ENCODE measurements at regions not wholly inside any gene's neighbourhood (a gene's known extent, or its start where the extent isn't known, plus 50 kb on each side); places are given as distances from the start of the nearest gene placed in this dataset.

GRCh38 chr9:14487547-14488185 is 173.7 kb upstream of the NFIB start:
- POLR2A ChIA-PET: no interaction called here
- DNase-seq (ENCODE audit: low read depth, low spot score) (no peak), ATAC-seq (no peak)
- Histone ChIP-seq H3K9me2 (ENCODE audit: insufficient read depth) (no peaks in the 10 kb centered on the region), H3K4me1 (ENCODE audit: control insufficient read depth in 1 of 2, insufficient read depth in 2 of 2, low read length in 2 of 2) (no peaks in the 10 kb centered on the region), H2AFZ (ENCODE audit: low read depth, low read length, poor library complexity, severe bottlenecking) (no peak overlapping the region), H3K27ac (ENCODE audit: low read depth, low read length) (no peak overlapping the region), H3K79me2 (ENCODE audit: insufficient read depth, low read length) (no peaks in the 10 kb centered on the region), H3K9me3 (ENCODE audit: control insufficient read depth in 1 of 2, insufficient read depth in 1 of 2, low read depth in 1 of 2, low read length in 2 of 2) (no peaks in the 10 kb centered on the region), H3K9ac (ENCODE audit: low read length) (no peak overlapping the region), H3K27me3 (ENCODE audit: insufficient read depth, low read length) (peaks cover 11% of the 10 kb centered on the region; the same call in 1 of the 2 replicates), H3K36me3 (ENCODE audit: control insufficient read depth in 1 of 2, insufficient read depth in 2 of 2, low read length in 2 of 2) (no peaks in the 10 kb centered on the region), H3K4me3 (replicated peaks in 1 of 2; ENCODE audit: low read depth in 1 of 2, low read length in 2 of 2) (no peak overlapping the region), H4K20me1 (ENCODE audit: insufficient read depth) (no peaks in the 10 kb centered on the region), H3K4me2 (ENCODE audit: low read length) (no peak overlapping the region)
- CTCF ChIA-PET: no interaction called here
- no TSS peak for BruUV-seq (replicated peaks)
- TF ChIP-seq, protein P1, sequence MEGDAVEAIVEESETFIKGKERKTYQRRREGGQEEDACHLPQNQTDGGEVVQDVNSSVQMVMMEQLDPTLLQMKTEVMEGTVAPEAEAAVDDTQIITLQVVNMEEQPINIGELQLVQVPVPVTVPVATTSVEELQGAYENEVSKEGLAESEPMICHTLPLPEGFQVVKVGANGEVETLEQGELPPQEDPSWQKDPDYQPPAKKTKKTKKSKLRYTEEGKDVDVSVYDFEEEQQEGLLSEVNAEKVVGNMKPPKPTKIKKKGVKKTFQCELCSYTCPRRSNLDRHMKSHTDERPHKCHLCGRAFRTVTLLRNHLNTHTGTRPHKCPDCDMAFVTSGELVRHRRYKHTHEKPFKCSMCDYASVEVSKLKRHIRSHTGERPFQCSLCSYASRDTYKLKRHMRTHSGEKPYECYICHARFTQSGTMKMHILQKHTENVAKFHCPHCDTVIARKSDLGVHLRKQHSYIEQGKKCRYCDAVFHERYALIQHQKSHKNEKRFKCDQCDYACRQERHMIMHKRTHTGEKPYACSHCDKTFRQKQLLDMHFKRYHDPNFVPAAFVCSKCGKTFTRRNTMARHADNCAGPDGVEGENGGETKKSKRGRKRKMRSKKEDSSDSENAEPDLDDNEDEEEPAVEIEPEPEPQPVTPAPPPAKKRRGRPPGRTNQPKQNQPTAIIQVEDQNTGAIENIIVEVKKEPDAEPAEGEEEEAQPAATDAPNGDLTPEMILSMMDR (IDR thresholded peaks at IDR 0.05 in 2 of 3, conservative IDR thresholded peaks at IDR 0.05 in 1 of 3; ENCODE audit: borderline replicate concordance in 1 of 3, insufficient read depth in 1 of 3, low read depth in 2 of 3, low read length in 2 of 3): no peak
- TF ChIP-seq, protein P2, sequence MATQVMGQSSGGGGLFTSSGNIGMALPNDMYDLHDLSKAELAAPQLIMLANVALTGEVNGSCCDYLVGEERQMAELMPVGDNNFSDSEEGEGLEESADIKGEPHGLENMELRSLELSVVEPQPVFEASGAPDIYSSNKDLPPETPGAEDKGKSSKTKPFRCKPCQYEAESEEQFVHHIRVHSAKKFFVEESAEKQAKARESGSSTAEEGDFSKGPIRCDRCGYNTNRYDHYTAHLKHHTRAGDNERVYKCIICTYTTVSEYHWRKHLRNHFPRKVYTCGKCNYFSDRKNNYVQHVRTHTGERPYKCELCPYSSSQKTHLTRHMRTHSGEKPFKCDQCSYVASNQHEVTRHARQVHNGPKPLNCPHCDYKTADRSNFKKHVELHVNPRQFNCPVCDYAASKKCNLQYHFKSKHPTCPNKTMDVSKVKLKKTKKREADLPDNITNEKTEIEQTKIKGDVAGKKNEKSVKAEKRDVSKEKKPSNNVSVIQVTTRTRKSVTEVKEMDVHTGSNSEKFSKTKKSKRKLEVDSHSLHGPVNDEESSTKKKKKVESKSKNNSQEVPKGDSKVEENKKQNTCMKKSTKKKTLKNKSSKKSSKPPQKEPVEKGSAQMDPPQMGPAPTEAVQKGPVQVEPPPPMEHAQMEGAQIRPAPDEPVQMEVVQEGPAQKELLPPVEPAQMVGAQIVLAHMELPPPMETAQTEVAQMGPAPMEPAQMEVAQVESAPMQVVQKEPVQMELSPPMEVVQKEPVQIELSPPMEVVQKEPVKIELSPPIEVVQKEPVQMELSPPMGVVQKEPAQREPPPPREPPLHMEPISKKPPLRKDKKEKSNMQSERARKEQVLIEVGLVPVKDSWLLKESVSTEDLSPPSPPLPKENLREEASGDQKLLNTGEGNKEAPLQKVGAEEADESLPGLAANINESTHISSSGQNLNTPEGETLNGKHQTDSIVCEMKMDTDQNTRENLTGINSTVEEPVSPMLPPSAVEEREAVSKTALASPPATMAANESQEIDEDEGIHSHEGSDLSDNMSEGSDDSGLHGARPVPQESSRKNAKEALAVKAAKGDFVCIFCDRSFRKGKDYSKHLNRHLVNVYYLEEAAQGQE (IDR thresholded peaks at IDR 0.05; ENCODE audit: low read depth): no peak
- TF ChIP-seq CBX3 (IDR thresholded peaks at IDR 0.05; ENCODE audit: low read depth) (no peak), YY1 (IDR thresholded peaks at IDR 0.05; ENCODE audit: extremely low read depth, insufficient replicate concordance, low read depth, low read length) (no peak), CEBPB (IDR thresholded peaks at IDR 0.05; ENCODE audit: low read depth) (no peak), EGR1 (IDR thresholded peaks at IDR 0.05; ENCODE audit: low read depth) (no peak), ZFX (IDR thresholded peaks at IDR 0.05) (no peak), TCF7L2 (IDR thresholded peaks at IDR 0.05; ENCODE audit: borderline replicate concordance, extremely low read depth, insufficient read depth, insufficient read length) (no peak), SRF (IDR thresholded peaks at IDR 0.05; ENCODE audit: low read depth) (no peak), JUND (IDR thresholded peaks at IDR 0.05) (no peak), FOSL1 (IDR thresholded peaks at IDR 0.05; ENCODE audit: low read depth) (no peak), ZNF274 (IDR thresholded peaks at IDR 0.05; ENCODE audit: low read depth, low read length) (no peak), MAX (IDR thresholded peaks at IDR 0.05) (no peak), ELF1 (IDR thresholded peaks at IDR 0.05; ENCODE audit: borderline replicate concordance, low read depth) (no peak), POLR2A (IDR thresholded peaks at IDR 0.05; ENCODE audit: borderline replicate concordance, extremely low read depth, insufficient read depth, insufficient read length) (no peak), POLR2AphosphoS5 (IDR thresholded peaks at IDR 0.05; ENCODE audit: low read depth, low read length) (no peak)
- TF ChIP-seq, protein P3, sequence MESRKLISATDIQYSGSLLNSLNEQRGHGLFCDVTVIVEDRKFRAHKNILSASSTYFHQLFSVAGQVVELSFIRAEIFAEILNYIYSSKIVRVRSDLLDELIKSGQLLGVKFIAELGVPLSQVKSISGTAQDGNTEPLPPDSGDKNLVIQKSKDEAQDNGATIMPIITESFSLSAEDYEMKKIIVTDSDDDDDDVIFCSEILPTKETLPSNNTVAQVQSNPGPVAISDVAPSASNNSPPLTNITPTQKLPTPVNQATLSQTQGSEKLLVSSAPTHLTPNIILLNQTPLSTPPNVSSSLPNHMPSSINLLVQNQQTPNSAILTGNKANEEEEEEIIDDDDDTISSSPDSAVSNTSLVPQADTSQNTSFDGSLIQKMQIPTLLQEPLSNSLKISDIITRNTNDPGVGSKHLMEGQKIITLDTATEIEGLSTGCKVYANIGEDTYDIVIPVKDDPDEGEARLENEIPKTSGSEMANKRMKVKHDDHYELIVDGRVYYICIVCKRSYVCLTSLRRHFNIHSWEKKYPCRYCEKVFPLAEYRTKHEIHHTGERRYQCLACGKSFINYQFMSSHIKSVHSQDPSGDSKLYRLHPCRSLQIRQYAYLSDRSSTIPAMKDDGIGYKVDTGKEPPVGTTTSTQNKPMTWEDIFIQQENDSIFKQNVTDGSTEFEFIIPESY (IDR thresholded peaks at IDR 0.05; ENCODE audit: extremely low read depth, insufficient replicate concordance, low read length): no peak
- intact Hi-C loops (cut with micrococcal nuclease): no loop called here
- RAD21 ChIA-PET (ENCODE audit: low non-redundant PET in 1 of 2, low total read pairs in 2 of 2, uncharacterized antibody in 2 of 2, unreplicated experiment in 2 of 2): no interaction called here

All from HCT116 (cell line).